GM12892 (cell line): ENCODE measurements at regions not wholly inside any gene's neighbourhood (a gene's known extent, or its start where the extent isn't known, plus 50 kb on each side); places are given as distances from the start of the nearest gene placed in this dataset.

Experiments used
- POLR2AphosphoS5 ChIP-seq: IDR thresholded peaks from 2 replicates; pipeline ENCODE4 v1.6.1; 2011; ENCODE audit warnings: low read depth, low read length, control low read depth
- TAF1 ChIP-seq: IDR thresholded peaks from 2 replicates; pipeline ENCODE4 v1.6.1; 2011; ENCODE audit warnings: low read depth, mild to moderate bottlenecking, control low read depth, low read length, borderline replicate concordance

GRCh38 chr13:50611117-50611781, 232.2 kb downstream of the DLEU7 start:
- TF ChIP-seq TAF1: no peak
- TF ChIP-seq POLR2AphosphoS5: no peak
